Keratinocyte (primary cell): ENCODE measurements at regions not wholly inside any gene's neighbourhood (a gene's known extent, or its start where the extent isn't known, plus 50 kb on each side); places are given as distances from the start of the nearest gene placed in this dataset.

Source experiments
- DNase-seq: peaks from one replicate; pipeline ENCODE4 v3.0.0-alpha.2; 2011; ENCODE audit warnings: low read depth, missing footprints, low spot score
- FAIRE-seq: peaks from 2 replicates; lab custom pipeline; 2011; peaks lifted over from hg19 to GRCh38; lab: Jason Lieb, UNC
- H2AFZ ChIP-seq: 2 replicates; pipeline ENCODE4 v1.6.0; 2012; ENCODE audit warnings: low read length, control low read depth, inconsistent platforms; ENCODE audit not compliant: control insufficient read depth
- H3K27ac ChIP-seq: 2 replicates; pipeline ENCODE4 v1.5.1; 2011; ENCODE audit warnings: low read length; ENCODE audit not compliant: control insufficient read depth, insufficient read depth
- H3K27me3 ChIP-seq: 3 replicates; pipeline ENCODE4 v1.6.0; 2011; ENCODE audit warnings: low read length; ENCODE audit not compliant: control insufficient read depth, insufficient read depth; ENCODE audit errors: extremely low read depth
- H3K36me3 ChIP-seq, 2 experiments: 2 replicates in 1 of 2; 3 replicates in 1 of 2; pipeline ENCODE4 v1.5.1; 2011; ENCODE audit warnings: low read length in 2 of 2, mild to moderate bottlenecking in 1 of 2; ENCODE audit not compliant: control insufficient read depth in 2 of 2, insufficient read depth in 2 of 2; ENCODE audit errors: extremely low read depth in 1 of 2
- H3K4me1 ChIP-seq: 3 replicates; pipeline ENCODE4 v1.5.1; 2011; ENCODE audit warnings: low read length; ENCODE audit not compliant: control insufficient read depth, insufficient read depth; ENCODE audit errors: extremely low read depth
- H3K4me2 ChIP-seq: 3 replicates; pipeline ENCODE4 v1.6.0; 2011; ENCODE audit warnings: low read depth, low read length; ENCODE audit not compliant: control insufficient read depth, insufficient read depth; ENCODE audit errors: extremely low read depth
- H3K4me3 ChIP-seq, 3 experiments: fragments of 200-600 bp in 1 of 3; sonication (generic) in 1 of 3; 2 replicates in 2 of 3; 3 replicates in 1 of 3; pipeline ENCODE4 v1.5.1; 2011 to 2016; ENCODE audit warnings: low read length in 3 of 3, mild to moderate bottlenecking in 3 of 3, control low read depth in 2 of 3, inconsistent platforms in 1 of 3, low read depth in 1 of 3, mixed read lengths in 1 of 3, mixed run types in 1 of 3, moderate library complexity in 1 of 3; ENCODE audit not compliant: control insufficient read depth in 2 of 3, insufficient read depth in 2 of 3; ENCODE audit errors: extremely low read depth in 1 of 3
- H3K79me2 ChIP-seq: 2 replicates; pipeline ENCODE4 v1.6.0; 2012; ENCODE audit warnings: low read length; ENCODE audit not compliant: control insufficient read depth, insufficient read depth
- H3K9ac ChIP-seq: 3 replicates; pipeline ENCODE4 v1.6.0; 2011; ENCODE audit warnings: low read length; ENCODE audit not compliant: control insufficient read depth, insufficient read depth; ENCODE audit errors: extremely low read depth
- H3K9me1 ChIP-seq: 3 replicates; pipeline ENCODE4 v1.6.0; 2011; ENCODE audit warnings: low read length; ENCODE audit not compliant: control insufficient read depth, insufficient read depth; ENCODE audit errors: extremely low read depth
- H3K9me3 ChIP-seq: 2 replicates; pipeline ENCODE4 v1.5.1; 2012; ENCODE audit warnings: low read depth, low read length; ENCODE audit not compliant: control insufficient read depth
- H4K20me1 ChIP-seq: 3 replicates; pipeline ENCODE4 v1.6.0; 2011; ENCODE audit warnings: low read length; ENCODE audit not compliant: control insufficient read depth, insufficient read depth; ENCODE audit errors: extremely low read depth
- CTCF ChIP-seq, 3 experiments: IDR thresholded peaks in 1 of 3; conservative IDR thresholded peaks in 1 of 3; optimal IDR thresholded peaks in 1 of 3; 2 replicates in 2 of 3; 3 replicates in 1 of 3; pipeline versions ENCODE3 to v1.5.1; 2011; ENCODE audit warnings: low read length in 3 of 3, mild to moderate bottlenecking in 3 of 3, moderate library complexity in 2 of 3, control low read depth in 1 of 3, inconsistent platforms in 1 of 3; ENCODE audit not compliant: insufficient read depth in 2 of 3; ENCODE audit errors: extremely low read depth in 1 of 3
- EZH2 ChIP-seq: IDR thresholded peaks from one replicate; pipeline ENCODE4 v1.6.1; 2012; ENCODE audit warnings: inconsistent platforms, mild to moderate bottlenecking, low read length, moderate library complexity
- dilution Hi-C: fragments of 300-500 bp; cut with MboI; formaldehyde crosslinking; loops from one replicate; pipeline ENCODE4 v1.7.0; 2020; ENCODE audit warnings: low sequenced_read_pairs; ENCODE audit not compliant: extremely low pct_ligation_motif_present

GRCh38 chr2:220590476-220590875 is 963.0 kb downstream of the SLC4A3 start:
- Histone ChIP-seq H3K9me1 (no peaks in the 10 kb centered on the region), H3K4me1 (no peaks in the 10 kb centered on the region), H2AFZ (no peak overlapping the region), H3K4me3 (no peak overlapping the region), H3K27ac (no peak overlapping the region), H3K4me2 (no peak overlapping the region), H3K27me3 (no peaks in the 10 kb centered on the region), H4K20me1 (no peaks in the 10 kb centered on the region), H3K9me3 (no peaks in the 10 kb centered on the region), H3K9ac (no peak overlapping the region), H3K79me2 (no peaks in the 10 kb centered on the region), H3K36me3 (no peaks in the 10 kb centered on the region)
- dilution Hi-C loops, result no loop called here
- TF ChIP-seq EZH2 (no peak), CTCF (optimal IDR thresholded peaks at IDR 0.05 in 1 of 3, IDR thresholded peaks at IDR 0.05 in 1 of 3, conservative IDR thresholded peaks at IDR 0.05 in 1 of 3; ENCODE audit: extremely low read depth in 1 of 3, insufficient read depth in 2 of 3, low read length in 3 of 3) (no peak)
- DNase-seq, result no peak
- FAIRE-seq, result no peak

- DNase-seq, result no peak
- Histone ChIP-seq H3K4me2 (no peak overlapping the region), H3K9ac (no peak overlapping the region), H3K36me3 (no peaks in the 10 kb centered on the region), H3K27me3 (no peaks in the 10 kb centered on the region), H3K4me3 (no peak overlapping the region), H4K20me1 (no peaks in the 10 kb centered on the region), H3K4me1 (no peaks in the 10 kb centered on the region), H3K27ac (no peak overlapping the region), H3K79me2 (no peaks in the 10 kb centered on the region), H2AFZ (no peak overlapping the region), H3K9me3 (no peaks in the 10 kb centered on the region), H3K9me1 (no peaks in the 10 kb centered on the region)
- TF ChIP-seq EZH2, result no peak
- no peak for TF ChIP-seq CTCF (optimal IDR thresholded peaks at IDR 0.05 in 1 of 3, IDR thresholded peaks at IDR 0.05 in 1 of 3, conservative IDR thresholded peaks at IDR 0.05 in 1 of 3; ENCODE audit: extremely low read depth in 1 of 3, insufficient read depth in 2 of 3, low read length in 3 of 3)
- dilution Hi-C loops, result no loop called here
- FAIRE-seq, result no peak
Observed at GRCh38 chr2:220593526-220593925, 966.1 kb downstream of the SLC4A3 start.
